Activated CD8-positive, alpha-beta memory T cell treated with anti-CD3 and anti-CD28 coated beads, Interleukin-2, amount 50 U/mL, for 4 hours (primary cell): ENCODE measurements at regions not wholly inside any gene's neighbourhood (a gene's known extent, or its start where the extent isn't known, plus 50 kb on each side); places are given as distances from the start of the nearest gene placed in this dataset.
A peak's percentile ranks its signal among the peaks of the same experiment; 100 is the strongest.

ENCODE experiments used
- DNase-seq: peaks from one replicate; pipeline ENCODE4 v3.0.0-alpha.2; 2020

DNA sequence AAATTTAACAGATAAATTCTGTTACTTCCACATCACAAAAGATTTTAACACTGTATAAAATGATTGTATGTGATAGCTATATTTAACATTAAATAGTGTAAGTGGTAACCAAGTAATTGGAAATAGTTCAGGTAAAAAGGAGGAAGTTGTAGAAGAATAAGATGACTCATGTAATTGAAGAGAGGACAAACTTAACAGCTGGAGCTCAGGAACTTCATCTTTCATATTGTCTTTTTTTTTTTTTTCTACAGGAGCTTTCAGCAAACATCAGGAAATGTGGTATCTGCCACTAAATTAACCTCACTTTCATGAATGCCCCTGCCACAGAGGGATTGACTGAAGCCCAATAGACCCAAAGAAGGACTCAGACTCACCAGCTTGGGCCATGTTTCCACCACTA, 188.4 kb upstream of the VEGFC start:
- DNase-seq = no peak

DNA sequence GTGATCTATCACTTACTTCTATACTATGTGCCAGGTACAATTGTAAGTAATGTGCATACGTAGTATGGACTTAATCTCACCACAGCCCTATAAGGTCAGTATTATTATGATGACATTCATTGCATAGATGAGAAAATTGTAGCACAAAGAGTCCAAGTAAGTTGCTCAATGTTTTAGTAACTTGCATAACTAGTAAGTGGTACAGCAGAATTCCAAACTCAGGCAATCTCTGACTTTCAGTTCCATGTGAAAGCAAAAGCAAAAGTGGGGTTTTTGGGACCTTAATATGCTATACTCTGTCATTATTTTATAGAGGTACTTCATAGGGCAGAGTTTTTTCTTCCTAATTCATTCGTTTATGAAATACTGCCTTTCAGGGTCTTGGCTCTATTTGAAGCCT, 188.8 kb upstream of the VEGFC start:
- DNase-seq = no peak

DNA sequence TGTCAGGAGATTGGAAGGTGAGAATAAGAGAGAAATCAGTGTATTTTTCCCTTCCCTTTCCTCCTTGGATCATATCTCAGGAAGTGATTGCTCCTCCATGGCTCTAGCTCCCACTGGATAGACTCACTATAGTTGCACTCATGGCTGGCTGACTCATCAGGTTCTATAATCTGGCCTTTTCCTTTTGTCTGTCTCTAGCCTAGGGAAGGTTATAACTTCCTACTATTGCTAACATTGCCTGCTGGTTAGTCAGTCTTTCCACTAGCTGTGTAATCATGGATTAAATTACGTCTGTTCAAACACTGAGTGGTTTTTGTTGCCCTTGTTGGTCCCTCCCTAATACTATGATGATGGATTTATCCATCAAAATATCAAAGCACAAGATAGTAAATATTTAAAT, 195.5 kb upstream of the VEGFC start:
- DNase-seq = no peak

DNA sequence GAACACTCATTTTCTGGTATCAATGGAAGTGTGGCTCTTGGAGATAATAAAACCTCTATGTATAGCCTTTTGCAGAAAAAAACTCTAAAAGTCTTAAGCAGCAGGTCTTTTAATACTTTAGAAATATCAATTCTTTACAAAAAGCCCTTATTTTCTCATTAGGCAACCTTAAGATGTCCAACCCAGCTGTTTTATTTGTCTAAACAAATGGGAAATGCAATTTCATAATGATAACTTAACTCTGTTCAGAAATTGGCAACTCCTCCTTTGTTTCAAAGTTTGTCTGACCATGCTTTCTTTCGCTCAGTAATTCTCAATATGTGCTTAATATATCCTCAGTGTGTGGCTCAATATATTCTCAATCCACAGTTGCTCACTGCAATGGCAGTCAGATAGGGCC, 196.5 kb upstream of the VEGFC start:
- no peak for DNase-seq

DNA sequence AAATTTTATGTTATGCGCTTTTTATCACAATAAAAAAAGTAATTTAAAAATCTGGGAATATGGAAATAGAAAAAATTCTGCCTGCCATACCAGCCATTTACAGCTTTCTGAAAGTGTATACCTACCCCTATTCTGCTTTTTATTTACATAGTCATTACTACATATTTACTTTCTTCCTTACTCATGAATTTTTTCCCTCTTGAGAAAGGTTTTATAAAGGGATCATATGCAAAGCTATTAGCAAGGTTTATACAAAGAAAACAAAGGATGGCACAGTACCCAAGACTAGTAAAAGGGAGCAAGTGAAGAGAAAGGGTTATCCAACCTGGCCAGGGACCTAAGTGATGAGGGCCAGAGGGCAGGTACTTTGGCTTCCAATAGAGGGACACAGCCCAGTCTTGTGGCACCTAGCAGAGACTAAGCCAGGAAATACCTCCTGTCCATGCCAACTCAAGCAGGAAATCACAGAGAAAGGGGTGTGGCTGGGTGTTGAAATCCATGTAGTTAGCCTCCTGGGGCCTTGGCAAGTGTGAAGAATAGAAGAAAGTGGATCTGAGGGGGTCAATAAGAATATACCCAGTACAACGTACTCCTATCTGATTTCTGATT, 207.3 kb upstream of the VEGFC start:
- DNase-seq = no peak

DNA sequence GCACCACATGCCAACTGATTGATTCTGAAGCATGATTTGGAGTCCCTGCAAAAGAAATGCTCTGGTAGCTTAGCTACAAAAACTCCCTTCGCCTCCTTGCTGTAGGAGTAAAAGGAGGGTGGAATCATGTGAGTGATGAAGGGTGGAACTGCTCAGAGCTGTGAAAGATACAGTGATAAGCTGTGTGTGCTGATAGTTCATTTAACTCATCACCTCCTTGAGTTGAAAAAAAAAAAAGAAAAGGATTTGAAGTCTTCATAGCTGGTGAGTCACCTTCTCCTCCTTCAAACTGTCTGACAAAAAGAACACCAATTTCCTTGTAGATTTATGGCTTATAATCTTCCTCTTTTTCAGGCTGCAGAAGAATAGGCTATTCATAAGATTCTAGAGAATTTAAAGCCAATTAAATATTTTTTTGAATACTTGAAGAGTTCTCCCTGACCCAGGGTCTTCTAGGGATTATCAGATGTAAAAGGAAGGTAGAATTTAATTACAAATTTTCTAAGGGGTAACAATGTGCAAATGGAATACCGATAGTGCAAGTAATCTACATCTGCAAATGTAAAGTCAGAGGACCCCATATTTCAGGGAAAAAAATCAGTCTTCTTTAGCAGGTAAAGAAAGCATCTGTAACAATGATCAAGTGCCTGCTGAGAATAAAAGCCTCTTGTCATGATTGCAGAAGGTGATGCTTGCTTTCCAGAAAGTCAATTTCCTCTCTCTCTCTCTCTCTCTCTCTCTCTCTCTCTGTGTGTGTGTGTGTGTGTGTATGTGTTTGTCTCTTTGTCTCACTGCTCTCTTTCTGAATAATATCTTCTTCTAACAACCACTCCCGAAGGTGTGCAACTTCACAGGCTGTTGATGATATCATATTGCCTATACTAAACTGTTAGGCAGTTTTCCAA, 208.8 kb upstream of the VEGFC start:
- no peak for DNase-seq

DNA sequence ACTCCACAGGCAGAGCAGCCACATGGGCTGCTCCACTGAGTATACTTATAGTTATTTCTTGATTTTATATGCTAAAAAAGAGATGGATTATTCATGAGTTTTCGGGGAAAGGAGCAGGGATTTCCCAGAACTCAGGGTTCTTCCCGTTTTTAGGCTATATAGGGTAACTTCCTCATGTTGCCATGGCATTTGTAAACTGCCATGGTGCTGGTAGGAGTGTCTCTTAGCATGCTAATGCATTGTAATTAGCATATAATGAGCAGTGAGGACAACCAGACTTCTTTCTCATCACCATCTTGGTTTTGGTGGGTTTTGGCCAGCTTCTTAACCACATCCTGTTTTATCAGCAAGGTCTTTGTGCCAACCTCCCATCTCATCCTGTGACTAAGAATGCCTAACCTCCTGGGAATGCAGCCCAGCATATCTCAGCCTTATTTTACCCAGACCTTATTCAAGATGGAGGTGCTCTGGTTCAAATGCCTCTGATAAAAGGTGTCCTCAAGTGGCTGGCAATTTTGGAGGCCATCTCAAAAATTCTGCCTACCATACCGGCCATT, 213.0 kb upstream of the VEGFC start:
- no peak for DNase-seq

DNA sequence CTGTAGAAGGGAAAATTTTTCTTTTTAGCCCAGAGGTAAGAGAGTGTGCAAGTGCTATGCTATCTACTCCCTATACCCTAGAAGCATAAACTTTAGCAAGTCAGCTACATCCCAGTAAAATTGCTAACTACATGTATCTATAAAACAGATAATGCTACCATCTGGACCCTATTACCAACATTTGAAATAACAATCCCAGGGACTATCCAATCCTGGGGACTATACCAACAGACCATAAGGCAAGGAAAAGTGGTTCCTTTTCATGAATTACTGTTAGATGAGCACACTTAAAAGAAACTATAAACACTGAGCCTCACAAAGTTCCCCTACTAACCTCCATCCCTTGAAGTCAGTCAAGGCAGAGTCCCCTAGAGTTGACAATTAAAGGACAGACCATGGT, 213.6 kb upstream of the VEGFC start:
- DNase-seq = no peak

DNA sequence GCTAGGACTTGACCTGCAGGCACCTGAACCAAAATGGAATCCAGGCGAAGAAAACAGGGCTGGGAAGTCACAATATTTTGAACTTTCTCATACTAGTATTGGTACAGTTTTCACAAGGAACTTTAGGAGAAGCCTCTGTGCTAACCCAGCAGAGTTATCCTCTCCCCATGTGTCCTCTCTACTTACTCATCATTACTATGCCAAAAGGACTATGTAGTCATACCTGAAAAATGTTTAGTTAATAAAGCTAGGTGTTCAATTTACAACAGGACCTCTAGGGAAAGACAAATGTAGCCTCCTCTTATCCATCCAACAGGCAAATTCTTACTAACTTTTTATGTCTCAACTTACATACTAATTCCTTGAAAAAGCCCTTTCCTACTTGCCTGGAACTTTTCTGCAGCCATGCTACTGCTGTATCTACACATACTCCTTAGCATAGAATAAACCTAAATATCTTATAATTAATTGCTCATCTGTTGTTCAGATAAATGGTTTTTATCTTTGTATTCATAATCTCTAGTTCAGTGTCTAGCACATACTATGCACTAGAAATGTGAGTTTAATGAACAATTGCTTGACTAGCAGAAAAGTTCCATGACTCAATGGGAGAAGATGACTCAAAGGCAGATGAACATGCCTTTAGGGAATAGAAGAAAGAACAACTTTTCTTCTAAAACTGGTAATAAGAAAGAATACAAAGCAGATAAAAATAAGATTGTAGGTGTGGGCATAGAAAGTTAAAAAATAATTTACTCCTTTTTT, 215.5 kb upstream of the VEGFC start:
- no peak for DNase-seq

DNA sequence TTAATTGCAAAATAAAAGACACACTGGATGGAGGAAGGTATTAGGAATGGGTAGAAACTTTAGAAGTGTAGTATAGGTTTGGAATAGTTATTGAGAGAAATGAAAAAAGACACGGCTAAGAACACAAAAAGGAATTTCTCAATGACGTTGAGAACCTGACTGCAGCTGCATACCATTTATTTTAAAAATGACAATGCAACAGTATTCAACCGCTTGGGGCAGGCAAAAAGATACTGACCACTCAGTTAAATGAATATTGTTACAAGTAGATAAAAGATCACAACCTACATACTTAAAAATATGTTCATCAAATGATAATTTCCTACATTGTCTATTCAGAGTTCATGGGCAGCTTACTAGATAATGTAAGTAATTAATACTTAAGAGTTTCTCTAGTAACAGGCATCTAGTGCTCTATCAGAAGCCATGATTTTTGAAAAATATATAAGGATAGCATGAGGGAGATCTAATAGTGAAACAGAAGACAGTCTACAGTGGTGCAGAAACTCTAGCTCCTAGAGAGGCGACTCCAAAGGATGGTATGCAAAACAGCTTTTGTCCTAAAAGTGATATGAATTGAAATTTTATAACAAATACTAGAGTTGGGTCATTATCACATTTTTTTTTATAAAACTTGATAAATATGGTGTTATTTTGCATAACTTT, 216.2 kb upstream of the VEGFC start:
- no peak for DNase-seq

DNA sequence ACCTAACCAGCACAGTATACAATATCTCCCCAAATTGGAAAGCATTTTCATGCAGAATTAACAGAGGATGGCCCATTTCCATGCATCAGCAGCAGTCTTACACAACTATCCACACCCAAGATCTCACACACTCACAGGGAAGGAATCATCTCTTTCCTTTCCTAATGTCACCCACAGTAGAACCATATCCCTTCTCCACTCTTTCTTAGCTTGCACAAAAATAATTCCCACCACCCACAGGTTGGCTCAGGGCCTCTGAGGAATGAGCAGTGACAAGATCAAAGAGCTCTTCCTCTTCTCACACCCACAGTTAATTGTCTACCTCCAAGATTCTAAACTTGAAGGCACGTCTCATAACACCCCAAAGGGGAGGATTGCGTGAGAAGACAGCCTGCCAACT, 217.7 kb upstream of the VEGFC start:
- DNase-seq = no peak

DNA sequence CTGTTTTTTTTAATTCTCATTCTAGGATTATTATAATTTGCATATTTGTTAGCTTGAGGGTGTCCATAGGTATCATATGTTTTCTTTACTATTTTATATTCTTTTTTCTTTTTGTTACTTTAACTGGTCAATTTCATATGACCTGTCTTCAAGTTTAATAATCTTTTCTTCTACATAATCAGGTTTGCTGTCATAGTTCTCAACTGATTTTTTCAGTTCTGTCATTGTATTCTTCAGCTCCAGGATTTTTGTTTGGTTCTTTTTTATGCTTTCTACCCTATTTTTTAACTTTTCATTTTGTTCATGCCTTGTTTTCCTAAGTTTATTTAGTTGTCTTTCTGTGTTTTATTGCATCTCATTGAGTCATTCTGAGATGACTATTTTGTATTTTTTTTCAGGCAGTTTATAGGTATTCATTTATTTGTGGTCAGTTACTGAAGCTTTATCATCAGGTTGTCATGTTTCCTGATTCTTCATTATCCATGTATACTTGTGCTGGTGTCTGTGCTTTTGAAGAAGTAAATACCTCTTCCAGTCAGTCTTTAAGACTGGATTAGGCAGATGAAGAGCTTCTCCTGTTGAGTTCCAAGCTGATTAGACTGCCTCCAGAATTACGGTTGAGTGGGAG, 220.3 kb upstream of the VEGFC start:
- DNase-seq = no peak

DNA sequence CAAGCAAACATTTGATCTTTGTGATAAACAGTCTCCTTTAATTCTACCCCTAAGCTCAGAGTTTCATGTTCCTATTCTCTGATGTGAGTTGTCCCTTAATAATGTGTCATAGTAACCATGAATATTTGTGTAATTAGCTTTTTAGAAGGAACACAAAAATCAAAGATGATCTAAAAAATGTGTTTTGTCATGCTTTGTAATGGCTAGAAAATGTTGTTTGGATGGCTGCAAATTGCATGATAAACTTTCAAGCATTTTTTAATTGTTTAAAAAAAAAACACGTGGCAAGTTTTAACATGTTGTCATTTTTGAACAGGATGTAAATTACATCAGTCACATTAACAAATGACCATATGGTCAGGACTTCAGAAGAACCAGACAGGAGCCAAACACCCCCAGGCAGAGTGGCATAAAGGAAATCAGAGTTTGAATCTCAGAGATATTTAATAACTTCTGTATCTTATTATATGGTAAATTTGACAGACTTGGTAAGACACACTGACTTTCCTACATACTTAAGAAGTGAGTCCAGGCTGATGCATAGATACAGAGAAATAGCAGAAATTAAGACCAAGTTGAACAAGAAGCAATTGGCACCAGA, 223.9 kb upstream of the VEGFC start:
- no peak for DNase-seq

DNA sequence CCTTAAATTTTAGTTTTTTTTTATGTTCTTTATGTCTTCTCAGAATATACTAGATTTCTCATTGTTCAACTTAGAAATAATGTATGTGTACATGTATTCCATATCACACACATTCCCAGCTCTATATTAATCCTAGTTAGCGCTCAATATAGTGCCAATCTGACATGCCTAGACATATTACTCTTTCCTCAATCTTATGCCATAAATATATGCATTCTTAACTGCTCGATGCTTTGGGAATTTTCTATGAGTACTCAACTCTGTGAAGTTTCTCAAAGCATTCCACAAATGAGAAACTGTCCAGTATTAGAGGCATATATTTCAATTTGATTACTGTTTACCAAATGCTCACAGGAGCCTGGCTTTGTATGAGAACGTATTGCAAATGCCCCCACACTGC, 231.2 kb upstream of the VEGFC start:
- no peak for DNase-seq

DNA sequence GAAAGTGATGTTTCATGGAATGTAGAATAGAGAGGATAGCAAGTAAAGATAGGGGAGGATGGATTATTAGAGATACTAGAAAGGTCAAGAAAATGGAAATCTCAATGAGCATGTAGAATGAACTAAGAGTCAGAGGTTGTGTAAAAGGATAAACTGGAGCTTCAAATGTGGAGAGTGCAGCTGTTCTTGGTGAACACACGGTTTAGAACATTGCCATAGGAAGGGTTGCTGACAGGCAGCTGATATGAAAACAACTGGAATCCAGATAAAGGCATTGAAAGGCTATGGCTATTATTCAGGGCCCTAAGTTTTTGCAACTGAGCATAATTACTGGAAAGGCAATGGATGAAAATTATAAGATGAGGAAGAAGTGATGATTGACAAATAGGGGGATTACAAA, 239.6 kb upstream of the VEGFC start:
- no peak for DNase-seq

DNA sequence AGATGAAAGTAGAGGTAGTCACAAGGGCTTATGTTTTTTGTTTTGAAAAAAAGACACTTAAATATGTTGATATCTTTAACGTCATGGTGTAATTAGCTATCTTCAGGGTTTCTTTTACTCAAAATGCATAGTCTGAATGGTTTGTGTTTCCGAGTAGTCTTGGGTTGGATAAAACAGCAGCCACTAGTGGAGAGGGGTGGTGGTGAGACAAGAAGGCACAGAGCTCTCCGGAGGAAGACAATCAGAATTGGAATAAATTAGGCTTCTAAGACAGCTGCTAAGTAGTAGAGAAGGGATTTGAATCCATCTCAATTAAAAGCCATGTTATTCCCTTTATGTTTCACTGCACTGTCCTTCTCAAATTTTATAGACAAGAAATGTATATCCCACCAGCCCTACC, 240.4 kb upstream of the VEGFC start:
- no peak for DNase-seq

DNA sequence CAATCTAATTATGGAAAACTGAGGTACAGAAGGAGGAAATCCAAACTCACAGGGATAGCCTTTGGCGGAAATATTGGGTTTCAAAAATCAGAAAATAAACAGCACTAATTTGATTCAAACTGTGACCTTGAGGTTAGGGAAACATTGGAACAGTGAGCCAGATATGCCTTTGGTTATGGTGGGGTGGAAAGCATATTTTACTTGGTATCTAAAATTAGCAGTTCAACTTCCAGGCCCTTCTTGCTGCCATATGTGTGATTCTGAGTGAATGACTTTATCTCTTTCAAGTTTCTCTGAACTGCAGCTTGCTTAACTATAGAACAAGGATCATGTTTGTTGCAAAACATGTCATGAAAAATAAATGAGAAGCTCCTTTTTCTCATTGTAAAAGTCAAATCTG, 240.9 kb upstream of the VEGFC start:
- DNase-seq = no peak

DNA sequence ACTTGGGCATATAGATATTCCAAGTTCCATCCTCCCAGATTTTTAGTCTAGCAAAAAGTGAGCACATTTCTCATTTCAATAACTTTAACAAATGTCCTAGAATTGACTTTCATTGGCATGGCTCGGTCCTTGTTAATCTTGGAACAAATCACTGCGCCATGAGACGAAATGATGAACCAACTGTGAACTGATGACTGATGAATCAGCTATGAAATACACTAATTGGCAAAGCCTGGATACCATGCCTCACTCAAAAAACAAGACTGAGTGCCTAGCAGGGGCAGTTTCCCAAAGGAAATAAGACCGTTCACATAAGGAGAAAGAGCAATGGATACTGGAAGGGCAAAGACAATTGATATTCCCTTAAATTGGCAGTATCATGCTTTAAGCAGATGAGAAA, 248.6 kb upstream of the VEGFC start:
- DNase-seq = no peak

DNA sequence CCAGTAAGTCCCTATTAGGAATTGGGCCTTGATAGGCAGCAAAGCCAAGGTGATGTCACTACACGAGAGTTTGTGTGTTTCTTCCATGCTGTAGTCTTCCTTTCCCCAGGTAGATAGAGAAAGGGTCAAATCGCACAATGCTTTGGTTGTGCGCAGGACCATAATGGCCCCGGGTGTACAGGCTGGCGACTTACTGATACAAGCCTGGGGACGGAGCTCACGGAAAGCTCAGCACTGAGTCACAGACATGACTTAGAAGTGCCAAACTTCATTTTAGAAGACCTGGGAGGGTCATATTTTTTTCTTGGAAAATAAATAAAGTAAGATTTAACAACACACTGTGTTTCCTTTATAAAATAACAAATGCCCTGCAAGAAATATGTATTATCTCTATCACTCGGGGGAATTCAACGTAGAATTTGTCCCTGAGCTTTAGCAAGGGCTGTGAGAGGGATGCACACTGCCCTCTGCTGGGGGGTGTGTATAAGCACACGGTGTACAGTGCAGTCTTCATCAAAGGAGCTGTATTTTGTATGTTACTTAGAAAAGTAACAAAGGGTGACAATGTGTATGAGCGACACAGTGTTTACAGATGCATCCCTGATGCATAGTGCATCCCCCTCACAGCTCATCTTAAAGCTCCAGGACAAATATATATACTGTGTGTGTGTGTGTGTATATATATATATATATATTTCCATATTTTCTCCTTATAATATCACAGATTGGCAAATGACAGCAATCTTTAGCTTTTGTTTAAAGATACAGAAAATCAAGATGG, 254.5 kb upstream of the VEGFC start:
- DNase-seq = peak; percentile 29

DNA sequence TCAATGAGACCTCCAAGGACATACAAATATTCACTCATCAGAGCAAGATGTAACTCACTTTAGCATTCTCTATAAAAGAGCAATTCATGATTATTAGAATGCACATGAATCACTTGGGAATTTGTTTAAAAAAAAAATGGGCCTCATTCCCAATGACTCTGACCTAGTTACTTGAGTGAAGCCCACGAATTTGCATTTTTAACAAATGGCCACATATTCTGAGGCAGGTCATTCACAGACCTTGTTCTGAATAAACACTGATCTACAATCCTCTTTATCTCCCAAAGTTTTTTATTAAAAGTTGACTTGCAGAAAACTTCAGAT, 255.1 kb upstream of the VEGFC start:
- DNase-seq = no peak

DNA sequence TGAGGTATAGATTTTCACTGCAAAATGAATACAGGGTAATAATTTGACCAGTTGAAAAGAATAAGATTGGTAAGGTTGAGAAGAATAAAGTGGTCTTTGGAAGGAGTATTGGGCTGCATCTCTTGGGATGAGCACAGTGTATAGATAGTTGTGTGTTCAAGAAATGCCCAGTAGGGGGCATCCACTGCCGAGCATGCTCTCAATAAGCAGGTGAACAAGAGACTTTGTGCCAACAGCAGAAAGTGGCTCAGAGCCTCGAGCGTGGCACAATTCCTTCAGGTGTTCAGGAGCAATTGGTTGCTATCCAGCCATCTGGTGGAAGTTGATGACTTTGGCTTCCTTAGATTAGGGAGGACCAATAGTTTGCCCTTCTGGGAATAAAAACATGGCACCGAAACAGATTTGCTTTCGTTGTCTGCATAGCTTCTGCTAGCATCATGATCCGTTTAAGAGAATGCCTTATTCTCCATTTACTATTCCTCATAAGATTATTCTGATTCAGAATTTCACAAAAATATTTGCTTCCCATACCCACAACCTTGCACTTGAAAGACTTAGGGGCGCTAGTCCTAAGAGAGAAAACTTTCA, 258.1 kb upstream of the NEIL3 start:
- DNase-seq = no peak
